ENCODE measurements at regions not wholly inside any gene's neighbourhood (a gene's known extent, or its start where the extent isn't known, plus 50 kb on each side); places are given as distances from the start of the nearest gene placed in this dataset.

GRCh38 chr15:62717496-62717895, 325.1 kb upstream of the TPM1 start:
- POLR2A ChIA-PET, result no interaction called here

DNA sequence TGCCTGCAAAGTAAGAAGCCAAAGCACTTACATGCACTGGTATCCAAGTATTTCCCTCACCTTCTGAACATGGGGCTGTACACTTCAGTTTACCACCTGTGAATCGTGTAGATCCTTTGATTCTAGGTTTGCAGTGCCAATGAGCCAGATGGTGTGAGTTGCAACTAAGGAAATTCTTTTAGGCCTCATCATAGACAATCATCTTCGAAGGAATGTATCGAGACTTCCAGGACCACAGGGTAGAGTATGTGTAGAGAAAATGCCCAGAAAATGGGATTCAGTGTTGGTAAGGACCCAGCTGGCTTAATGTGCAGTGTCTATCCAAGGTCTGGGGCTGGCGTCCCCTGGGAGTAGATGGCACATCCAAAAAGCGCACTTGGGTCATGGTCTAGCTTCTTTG, 323.2 kb upstream of the TPM1 start:
- H3K4me3 Mint-ChIP-seq, result no peak overlapping the region
- no peaks in the 10 kb centered on the region for H3K36me3 Mint-ChIP-seq (ENCODE audit: low read depth)
- ATAC-seq (ENCODE audit: low read depth) (no peak), DNase-seq (no peak)
- no peaks in the 10 kb centered on the region for H3K4me1 Mint-ChIP-seq
- TF ChIP-seq, protein P1, sequence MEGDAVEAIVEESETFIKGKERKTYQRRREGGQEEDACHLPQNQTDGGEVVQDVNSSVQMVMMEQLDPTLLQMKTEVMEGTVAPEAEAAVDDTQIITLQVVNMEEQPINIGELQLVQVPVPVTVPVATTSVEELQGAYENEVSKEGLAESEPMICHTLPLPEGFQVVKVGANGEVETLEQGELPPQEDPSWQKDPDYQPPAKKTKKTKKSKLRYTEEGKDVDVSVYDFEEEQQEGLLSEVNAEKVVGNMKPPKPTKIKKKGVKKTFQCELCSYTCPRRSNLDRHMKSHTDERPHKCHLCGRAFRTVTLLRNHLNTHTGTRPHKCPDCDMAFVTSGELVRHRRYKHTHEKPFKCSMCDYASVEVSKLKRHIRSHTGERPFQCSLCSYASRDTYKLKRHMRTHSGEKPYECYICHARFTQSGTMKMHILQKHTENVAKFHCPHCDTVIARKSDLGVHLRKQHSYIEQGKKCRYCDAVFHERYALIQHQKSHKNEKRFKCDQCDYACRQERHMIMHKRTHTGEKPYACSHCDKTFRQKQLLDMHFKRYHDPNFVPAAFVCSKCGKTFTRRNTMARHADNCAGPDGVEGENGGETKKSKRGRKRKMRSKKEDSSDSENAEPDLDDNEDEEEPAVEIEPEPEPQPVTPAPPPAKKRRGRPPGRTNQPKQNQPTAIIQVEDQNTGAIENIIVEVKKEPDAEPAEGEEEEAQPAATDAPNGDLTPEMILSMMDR (IDR thresholded peaks at IDR 0.05), result no peak
- no peak overlapping the region for H3K27ac Mint-ChIP-seq
- ChIA-PET CTCF (no interaction called here), POLR2A (no interaction called here)
- no peaks in the 10 kb centered on the region for H3K27me3 Mint-ChIP-seq
- intact Hi-C loops (cut with micrococcal nuclease), result no loop called here
- no peaks in the 10 kb centered on the region for H3K9me3 Mint-ChIP-seq

More at GRCh38 chr15:62717496-62717895, 325.1 kb upstream of the TPM1 start:
- H3K36me3 Mint-ChIP-seq (ENCODE audit: low read depth), result no peaks in the 10 kb centered on the region
- no peaks in the 10 kb centered on the region for H3K4me1 Mint-ChIP-seq
- no peaks in the 10 kb centered on the region for H3K9me3 Mint-ChIP-seq
- intact Hi-C loops (cut with micrococcal nuclease), result no loop called here
- CTCF ChIA-PET, result no interaction called here
- H3K4me3 Mint-ChIP-seq, result no peak overlapping the region
- ATAC-seq (ENCODE audit: low read depth), result no peak
- DNase-seq, result no peak
- no peak overlapping the region for H3K27ac Mint-ChIP-seq
- no peaks in the 10 kb centered on the region for H3K27me3 Mint-ChIP-seq
- TF ChIP-seq, protein P1 (IDR thresholded peaks at IDR 0.05), result no peak

- intact Hi-C loops (cut with micrococcal nuclease), result no loop called here
- Mint-ChIP-seq H3K36me3 (ENCODE audit: low read depth) (no peaks in the 10 kb centered on the region), H3K4me3 (no peak overlapping the region), H3K27ac (no peak overlapping the region), H3K9me3 (no peaks in the 10 kb centered on the region), H3K4me1 (no peaks in the 10 kb centered on the region), H3K27me3 (no peaks in the 10 kb centered on the region)
- no peak for DNase-seq
- TF ChIP-seq, protein P1 (IDR thresholded peaks at IDR 0.05), result no peak
- ChIA-PET POLR2A (no interaction called here), CTCF (no interaction called here)
- no peak for ATAC-seq (ENCODE audit: low read depth)
Observed at GRCh38 chr15:62722237-62722636, 320.3 kb upstream of the TPM1 start.

GRCh38 chr15:62726461-62726860, 316.1 kb upstream of the TPM1 start:
- H3K27ac Mint-ChIP-seq, result no peak overlapping the region
- POLR2A ChIA-PET, result no interaction called here
- no peak overlapping the region for H3K4me3 Mint-ChIP-seq
- TF ChIP-seq, protein P1 (IDR thresholded peaks at IDR 0.05), result no peak
- CTCF ChIA-PET, result no interaction called here
- no peaks in the 10 kb centered on the region for H3K4me1 Mint-ChIP-seq
- intact Hi-C loops (cut with micrococcal nuclease), result no loop called here
- peaks cover 4% of the 10 kb centered on the region for H3K27me3 Mint-ChIP-seq
- H3K36me3 Mint-ChIP-seq (ENCODE audit: low read depth), result no peaks in the 10 kb centered on the region
- peaks cover 7% of the 10 kb centered on the region for H3K9me3 Mint-ChIP-seq
- no peak for DNase-seq
- no peak for ATAC-seq (ENCODE audit: low read depth)

GRCh38 chr15:62727501-62727900, 315.0 kb upstream of the TPM1 start:
- TF ChIP-seq, protein P1 (IDR thresholded peaks at IDR 0.05), result no peak
- Mint-ChIP-seq H3K9me3 (peaks cover 7% of the 10 kb centered on the region), H3K27ac (no peak overlapping the region), H3K4me3 (no peak overlapping the region), H3K27me3 (peaks cover 7% of the 10 kb centered on the region), H3K4me1 (no peaks in the 10 kb centered on the region), H3K36me3 (ENCODE audit: low read depth) (no peaks in the 10 kb centered on the region)
- POLR2A ChIA-PET, result no interaction called here
- CTCF ChIA-PET, result interaction anchor here (1.7 kb wide), 1 partner anchor 14 kb away, joined by 8 read pairs; no protein-coding TSS in a partner anchor
- DNase-seq (no peak), ATAC-seq (ENCODE audit: low read depth) (no peak)
- intact Hi-C loops (cut with micrococcal nuclease), result no loop called here
